AG20443 (cell line): ENCODE measurements at regions not wholly inside any gene's neighbourhood (a gene's known extent, or its start where the extent isn't known, plus 50 kb on each side); places are given as distances from the start of the nearest gene placed in this dataset.
"Not testable (repeated sequence)": the region's sequence is repeated elsewhere in the genome, so short reads cannot be mapped to it uniquely, and the experiment has no call there.

Source experiments
- DNase-seq: peaks from one replicate; pipeline ENCODE4 v3.0.0; 2012; ENCODE audit warnings: low spot score, mixed read lengths

- DNase-seq, result no peak
Observed at GRCh38 chr4:58871509-58871908, 1761.3 kb upstream of the IGFBP7 start.

- no peak for DNase-seq
Observed at GRCh38 chr4:58849026-58849425, 1738.8 kb upstream of the IGFBP7 start.

- no peak for DNase-seq
Observed at GRCh38 chr4:58843455-58843854, 1733.3 kb upstream of the IGFBP7 start.

GRCh38 chr4:58833126-58833525, 1722.9 kb upstream of the IGFBP7 start:
- DNase-seq, result no peak

GRCh38 chr4:58825278-58825677, 1715.1 kb upstream of the IGFBP7 start:
- DNase-seq, result no peak

- not testable (repeated sequence) for DNase-seq
Observed at GRCh38 chr4:58818560-58818959, 1708.4 kb upstream of the IGFBP7 start.

- no peak for DNase-seq
Observed at GRCh38 chr4:58809948-58810347, 1699.8 kb upstream of the IGFBP7 start.

GRCh38 chr4:58809366-58809765, 1699.2 kb upstream of the IGFBP7 start:
- DNase-seq, result no peak

- DNase-seq, result no peak
Observed at GRCh38 chr4:58808817-58809216, 1698.6 kb upstream of the IGFBP7 start.

GRCh38 chr4:58807843-58808615, 1697.8 kb upstream of the IGFBP7 start:
- no peak for DNase-seq

- no peak for DNase-seq
Observed at GRCh38 chr4:58776627-58777026, 1666.4 kb upstream of the IGFBP7 start.

GRCh38 chr4:58767598-58767997, 1657.4 kb upstream of the IGFBP7 start:
- no peak for DNase-seq

GRCh38 chr4:58766763-58767162, 1656.6 kb upstream of the IGFBP7 start:
- DNase-seq, result no peak

- no peak for DNase-seq
Observed at GRCh38 chr4:58761563-58761962, 1651.4 kb upstream of the IGFBP7 start.

GRCh38 chr4:58760737-58761136, 1650.6 kb upstream of the IGFBP7 start:
- no peak for DNase-seq

- DNase-seq, result no peak
Observed at GRCh38 chr4:58760100-58760499, 1649.9 kb upstream of the IGFBP7 start.

- DNase-seq, result no peak
Observed at GRCh38 chr4:58749206-58749605, 1639.0 kb upstream of the IGFBP7 start.

- DNase-seq, result no peak
Observed at GRCh38 chr4:58740897-58741296, 1630.7 kb upstream of the IGFBP7 start.

GRCh38 chr4:58739275-58739674, 1629.1 kb upstream of the IGFBP7 start:
- no peak for DNase-seq

GRCh38 chr4:58738375-58738774, 1628.2 kb upstream of the IGFBP7 start:
- DNase-seq, result no peak

- DNase-seq, result no peak
Observed at GRCh38 chr4:58734030-58734674, 1624.0 kb upstream of the IGFBP7 start.

GRCh38 chr4:58732973-58733372, 1622.8 kb upstream of the IGFBP7 start:
- no peak for DNase-seq

- DNase-seq, result no peak
Observed at GRCh38 chr4:58723954-58724353, 1613.8 kb upstream of the IGFBP7 start.

- DNase-seq, result no peak
Observed at GRCh38 chr4:58711039-58711438, 1600.9 kb upstream of the IGFBP7 start.
